GM18511 (cell line): ENCODE measurements at regions not wholly inside any gene's neighbourhood (a gene's known extent, or its start where the extent isn't known, plus 50 kb on each side); places are given as distances from the start of the nearest gene placed in this dataset.

ENCODE experiments used
- ATAC-seq: cut with Tn5 transposase; IDR thresholded peaks from one replicate; pipeline ENCODE4 v1.9.1; 2021; ENCODE audit warnings: mild to moderate bottlenecking, moderate library complexity; ENCODE audit not compliant: unreplicated experiment

DNA sequence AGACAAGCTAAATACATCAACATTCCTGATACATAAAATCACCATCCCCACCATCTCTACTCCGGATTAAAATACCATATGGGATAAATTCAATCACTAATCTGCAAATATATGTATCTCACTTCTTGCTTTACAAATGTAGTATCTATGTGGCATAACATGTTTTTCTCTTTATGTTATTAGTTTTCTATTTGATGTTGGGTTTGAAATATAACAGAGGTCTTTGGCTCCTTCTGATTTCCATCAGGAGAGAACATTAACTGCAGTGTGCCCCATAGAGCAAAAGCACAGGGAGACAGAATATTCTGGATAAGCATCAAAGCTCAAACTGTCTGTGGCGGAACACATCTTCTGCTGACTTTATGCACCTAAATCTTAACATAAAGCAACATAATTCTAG, 547.2 kb upstream of the CDH8 start:
- ATAC-seq, result no peak

DNA sequence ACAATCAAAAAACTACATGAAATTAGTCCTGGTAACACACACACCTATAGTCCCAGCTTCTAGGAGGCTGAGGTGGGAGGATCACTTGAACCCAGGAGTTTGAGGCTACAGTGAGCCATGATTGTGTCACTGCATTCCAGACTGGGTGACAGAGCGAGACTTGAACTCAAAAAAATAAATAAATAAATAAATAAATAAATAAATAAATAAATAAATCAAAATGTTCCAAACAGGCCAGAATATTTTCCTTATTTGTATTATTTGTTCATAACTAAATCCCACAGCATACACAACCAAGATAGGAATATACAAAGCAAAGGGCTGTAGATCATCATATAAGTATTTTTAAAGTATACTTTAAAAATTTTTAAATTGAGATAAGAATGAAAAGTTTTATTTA, 537.2 kb upstream of the CDH8 start:
- ATAC-seq, result no peak

DNA sequence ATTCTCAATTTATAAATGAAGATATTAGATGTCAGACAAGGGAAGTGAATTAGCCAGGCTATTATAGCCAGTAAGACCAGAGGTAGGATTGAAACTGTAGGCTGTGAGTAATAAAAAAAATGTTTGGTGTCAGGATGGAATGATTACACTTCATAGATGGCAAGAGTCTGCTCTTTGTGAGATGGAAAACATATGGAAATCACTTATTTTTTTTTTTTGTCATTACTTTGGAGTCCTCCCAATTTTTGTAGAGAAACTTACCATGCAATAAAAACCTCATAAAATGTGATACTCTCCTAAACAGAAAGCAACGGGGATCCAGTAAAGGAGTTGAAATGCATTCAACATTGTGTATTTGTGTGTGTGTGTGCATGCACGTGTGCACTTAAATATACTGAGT, 532.7 kb upstream of the CDH8 start:
- no peak for ATAC-seq

- no peak for ATAC-seq
These were observed 529.5 kb upstream of the CDH8 start for GRCh38 chr16:62565706-62566105.

DNA sequence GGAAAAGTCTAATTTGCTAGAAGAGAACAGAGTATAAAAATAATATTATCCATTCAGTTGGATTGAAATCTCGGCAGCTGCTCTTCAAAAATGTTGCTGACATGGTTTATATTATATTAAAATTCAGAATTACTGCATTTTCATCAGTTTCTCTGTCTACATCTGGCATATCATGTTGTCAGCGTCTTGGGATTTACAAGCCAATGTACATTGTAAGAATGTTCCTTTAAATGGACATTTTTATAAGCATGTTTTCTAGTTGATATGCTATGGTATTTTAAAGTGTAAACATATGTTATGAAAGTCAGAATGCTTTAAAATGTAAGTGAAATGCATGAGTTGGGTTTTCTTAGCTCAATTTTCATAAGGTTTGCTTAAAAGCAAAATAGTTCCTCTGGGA, 528.1 kb upstream of the CDH8 start:
- no peak for ATAC-seq

DNA sequence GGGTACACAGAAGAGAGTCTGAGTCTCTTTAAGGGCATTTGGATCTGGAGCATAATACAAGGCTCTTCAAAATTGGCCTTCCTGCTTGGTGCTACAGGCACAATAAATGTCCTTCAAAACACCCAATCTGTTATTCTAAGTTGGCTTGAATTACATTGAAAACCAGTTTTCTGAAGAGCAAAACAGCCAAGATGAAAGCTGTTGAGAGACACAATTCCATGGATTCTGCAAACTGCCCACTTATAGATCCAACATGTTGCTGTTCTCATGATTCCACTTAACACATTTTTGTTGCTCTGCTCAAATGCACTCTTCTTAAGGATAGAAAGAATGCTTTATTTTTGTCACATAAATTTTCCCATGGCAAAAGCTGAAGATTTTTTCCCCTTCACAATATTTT, 525.9 kb upstream of the CDH8 start:
- no peak for ATAC-seq

GRCh38 chr16:62549875-62550274, 513.6 kb upstream of the CDH8 start:
- no peak for ATAC-seq

DNA sequence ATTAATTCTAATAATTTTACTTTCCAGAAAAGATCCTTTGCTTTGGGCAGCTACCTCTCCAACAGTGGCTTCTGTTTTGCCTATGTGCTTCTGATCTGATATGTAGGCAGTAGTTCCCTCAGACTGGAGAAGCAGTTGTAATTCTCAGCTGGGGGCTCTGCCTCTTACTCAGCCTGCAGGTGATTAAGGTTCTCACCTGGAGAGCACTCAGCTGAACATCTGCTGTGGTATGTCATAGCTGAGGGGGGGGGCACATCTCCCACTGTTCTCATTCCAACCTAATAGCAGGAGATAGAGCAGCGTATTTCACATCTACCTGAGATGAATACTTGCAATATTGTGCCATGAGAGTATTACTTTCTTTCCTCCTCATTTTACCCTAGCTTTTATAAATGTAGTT, 511.9 kb upstream of the CDH8 start:
- no peak for ATAC-seq

DNA sequence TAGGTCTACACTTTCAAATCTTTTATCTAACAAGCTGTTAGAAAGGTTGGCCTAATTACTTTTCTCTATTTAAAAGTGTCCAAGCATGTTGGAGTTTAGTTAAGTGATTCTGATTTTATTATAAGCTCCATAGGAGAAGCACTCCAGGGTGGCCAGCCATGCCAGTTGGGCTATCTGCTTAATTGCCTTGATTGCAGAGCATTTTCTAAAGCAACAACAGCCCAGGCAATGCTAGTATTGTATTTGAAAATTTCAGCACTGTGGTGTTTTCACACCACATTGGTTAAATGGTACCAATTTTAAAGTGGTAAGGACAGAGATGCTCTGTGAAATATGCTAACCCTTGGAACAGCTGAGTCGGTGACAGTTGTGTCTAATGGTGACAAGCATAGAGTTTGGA, 510.5 kb upstream of the CDH8 start:
- no peak for ATAC-seq

- no peak for ATAC-seq
These were observed 508.8 kb upstream of the CDH8 start for GRCh38 chr16:62545039-62545438.

GRCh38 chr16:62543516-62543915, 507.3 kb upstream of the CDH8 start:
- ATAC-seq, result no peak

- no peak for ATAC-seq
These were observed 503.4 kb upstream of the CDH8 start for GRCh38 chr16:62539657-62540056.

DNA sequence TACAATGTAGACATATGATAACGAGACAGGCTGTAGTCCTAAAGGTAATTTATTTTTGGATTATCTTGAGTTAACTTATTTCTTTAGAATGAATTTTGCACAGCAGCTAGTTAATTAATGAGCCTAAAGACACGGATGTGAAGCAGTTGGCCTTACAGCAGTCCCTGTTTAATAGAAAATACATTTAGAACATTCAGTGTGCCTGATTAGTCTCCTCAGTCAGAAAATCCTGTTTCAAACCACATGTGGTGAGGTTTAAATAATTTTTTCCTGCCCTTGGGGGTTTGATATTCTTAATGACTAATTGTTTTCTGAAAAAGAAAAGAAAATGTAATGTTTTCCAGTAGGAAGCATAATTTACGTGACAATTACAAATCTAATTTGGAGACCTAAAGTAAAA, 494.2 kb upstream of the CDH8 start:
- no peak for ATAC-seq

- ATAC-seq, result no peak
These were observed 479.8 kb upstream of the CDH8 start for GRCh38 chr16:62516001-62516400.

- no peak for ATAC-seq
These were observed 466.8 kb upstream of the CDH8 start for GRCh38 chr16:62503073-62503472.

DNA sequence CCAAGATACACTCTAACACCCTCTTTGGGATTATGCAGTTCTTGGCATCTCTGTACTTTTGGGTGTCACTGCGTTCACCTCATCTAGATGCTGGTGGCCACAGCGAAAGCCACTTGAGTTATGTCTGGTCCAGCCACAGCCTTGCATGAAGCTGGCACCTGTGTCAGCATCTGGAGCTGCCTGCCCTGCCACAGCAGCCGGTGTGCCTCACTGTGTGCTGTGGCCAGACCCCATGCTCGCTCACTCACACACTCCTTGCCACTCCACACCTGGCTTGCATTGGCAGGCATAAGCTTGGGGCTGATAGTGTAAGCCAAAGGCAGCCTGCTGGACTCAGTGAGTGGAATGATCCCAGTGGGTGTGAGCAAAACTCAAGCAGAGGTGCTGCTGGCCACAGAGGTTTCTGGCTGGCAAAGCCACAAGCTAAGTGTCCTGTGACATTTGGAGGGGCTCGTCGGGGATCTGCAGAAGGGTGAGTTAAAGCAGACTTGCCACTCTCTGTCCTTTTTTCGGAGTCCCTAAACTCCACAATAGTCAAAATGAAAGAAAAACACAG, 442.7 kb upstream of the CDH8 start:
- no peak for ATAC-seq

DNA sequence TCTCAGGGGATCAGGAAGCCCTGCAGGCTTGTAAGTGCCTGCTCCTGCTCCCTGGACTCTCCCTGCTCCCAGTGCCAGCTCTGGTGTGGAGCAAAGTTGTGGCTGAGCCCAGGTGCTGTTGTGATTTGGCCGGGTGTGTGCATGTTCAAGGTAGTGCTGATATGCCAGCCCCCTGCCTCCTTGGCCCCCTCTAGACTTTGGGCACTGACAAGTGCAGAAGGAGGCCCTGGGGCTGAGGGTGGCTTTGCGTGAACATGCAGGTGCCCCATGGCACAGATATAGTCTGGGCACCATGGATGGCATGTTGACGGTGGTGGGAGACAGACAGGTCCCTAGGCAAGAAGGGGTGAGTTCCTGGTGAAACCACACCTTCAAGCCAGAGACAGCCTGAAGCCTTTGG, 441.6 kb upstream of the CDH8 start:
- no peak for ATAC-seq

GRCh38 chr16:62475573-62475972, 439.3 kb upstream of the CDH8 start:
- no peak for ATAC-seq

DNA sequence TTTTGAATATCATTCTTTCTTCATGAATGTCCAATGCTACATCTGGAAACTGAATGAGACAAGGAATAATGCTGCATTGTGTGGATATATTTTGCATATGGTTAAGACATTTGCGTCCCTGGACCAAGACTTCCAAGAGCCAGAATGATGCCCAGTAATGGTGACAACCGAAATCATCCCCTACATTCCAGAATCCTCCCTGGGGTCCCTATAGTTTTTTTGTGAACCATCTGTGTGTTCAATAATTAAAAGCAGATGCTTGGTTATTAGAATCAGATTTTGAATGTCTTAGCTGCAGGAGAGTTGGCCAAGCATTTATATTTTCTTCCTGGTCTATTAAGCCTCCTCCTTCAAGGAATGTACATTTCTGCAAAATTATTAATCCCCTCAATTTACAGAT, 426.7 kb upstream of the CDH8 start:
- no peak for ATAC-seq

DNA sequence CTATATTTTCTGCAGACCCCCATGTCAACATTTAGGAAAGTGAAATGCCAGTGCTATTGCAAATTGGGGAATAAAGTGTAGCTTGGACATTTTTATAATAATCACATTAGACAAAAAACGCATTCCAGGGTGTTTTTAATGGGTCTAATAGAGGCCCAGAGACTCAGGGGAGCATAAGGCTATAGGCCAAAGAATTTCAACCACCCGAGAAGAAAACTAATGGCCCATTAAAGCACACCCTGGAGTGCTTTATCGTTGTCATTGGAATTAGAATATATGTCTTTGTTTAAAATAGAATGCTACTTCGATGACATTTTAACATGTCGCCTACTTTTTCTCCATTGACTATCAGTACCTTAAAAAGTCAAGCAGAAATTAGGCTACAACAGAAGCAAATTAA, 414.1 kb upstream of the CDH8 start:
- no peak for ATAC-seq

DNA sequence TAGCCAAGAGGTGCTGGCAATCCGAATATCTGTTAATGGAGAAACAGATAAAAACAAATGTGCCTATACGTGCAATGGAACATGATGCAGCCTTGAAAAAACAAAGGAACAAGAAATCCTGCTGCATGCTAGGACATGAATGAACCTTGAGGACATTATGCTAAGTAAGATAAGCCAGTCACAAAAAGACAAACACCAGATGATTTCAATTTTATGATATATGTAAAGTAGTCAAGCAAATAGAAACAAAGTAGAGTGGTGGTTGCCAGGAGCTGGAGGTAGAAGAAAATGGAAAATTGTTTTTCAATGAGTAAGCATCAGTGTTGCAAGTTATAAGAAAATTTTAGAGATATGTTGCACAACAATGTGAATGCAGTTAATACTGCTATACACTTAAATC, 409.7 kb upstream of the CDH8 start:
- no peak for ATAC-seq

DNA sequence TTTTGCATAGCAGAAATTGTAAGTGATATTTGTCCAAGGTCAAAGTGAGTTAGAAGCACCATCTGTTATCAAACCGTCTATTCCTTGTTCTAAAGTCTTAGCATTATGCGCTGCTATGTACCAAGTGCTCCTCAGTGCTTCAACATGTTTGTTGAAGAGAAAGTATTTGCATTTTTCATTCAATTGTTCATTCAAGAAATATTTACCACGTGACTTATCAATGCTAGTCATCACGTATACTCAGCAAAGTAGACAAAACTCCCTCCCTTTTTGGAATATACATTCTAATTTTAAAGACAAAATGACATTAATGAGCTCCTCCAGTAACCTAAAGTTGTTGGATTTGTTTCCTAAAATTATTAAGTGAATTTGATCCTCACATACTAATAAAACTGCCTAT, 388.0 kb upstream of the CDH8 start:
- no peak for ATAC-seq

- no peak for ATAC-seq
These were observed 372.5 kb upstream of the CDH8 start for GRCh38 chr16:62408760-62409159.

GRCh38 chr16:62406387-62406786, 370.1 kb upstream of the CDH8 start:
- ATAC-seq, result no peak
